Body of pancreas (tissue), 4 donors: ENCODE measurements at regions not wholly inside any gene's neighbourhood (a gene's known extent, or its start where the extent isn't known, plus 50 kb on each side); places are given as distances from the start of the nearest gene placed in this dataset.

ENCODE experiments used
- ATAC-seq: fragments of 150-250 bp; one replicate; pipeline ENCODE4 v1.9.1; 2016
- DNase-seq, 4 donors: peaks; one replicate each; pipeline ENCODE4 v3.0.0-alpha.2; 2019
- H3K27ac ChIP-seq, 4 donors: fragments of 200-600 bp; sonication (generic); 1 replicate in 3 of 4; 2 replicates in 1 of 4; pipeline versions ENCODE4 v1.5.1 to v1.6.1; 2016 to 2019; ENCODE audit warnings: mild to moderate bottlenecking in 1 of 4, mixed read lengths in 1 of 4, moderate library complexity in 1 of 4
- H3K27me3 ChIP-seq, 2 donors: fragments of 200-600 bp; sonication (generic); one replicate each; pipeline ENCODE4 v1.6.0; 2016; ENCODE audit warnings: mild to moderate bottlenecking in 1 of 2
- H3K36me3 ChIP-seq, 2 donors: fragments of 200-600 bp; sonication (generic); replicated peaks in 1 of 2; 2 replicates each; pipeline ENCODE4 v1.5.1; 2016; ENCODE audit warnings: low read depth in 2 of 2; ENCODE audit not compliant: insufficient read depth in 1 of 2
- H3K4me1 ChIP-seq: fragments of 200-600 bp; sonication (generic); one replicate; pipeline ENCODE4 v1.6.0; 2016
- H3K4me3 ChIP-seq, 2 donors: fragments of 200-600 bp; sonication (generic); 1 replicate in 1 of 2; 2 replicates in 1 of 2; pipeline ENCODE4 v1.5.1; 2016 to 2019
- H3K9me3 ChIP-seq, 3 donors: fragments of 200-600 bp; sonication (generic); 1 replicate in 2 of 3; 2 replicates in 1 of 3; pipeline ENCODE4 v1.5.1; 2016
- POLR2A ChIP-seq, 3 donors: fragments of 450-650 bp; IDR thresholded peaks; one replicate each; pipeline ENCODE4 v1.6.1; 2016; ENCODE audit warnings: antibody characterized with exemption in 3 of 3, mild to moderate bottlenecking in 2 of 3
- WGBS, 2 donors: methylation state at CpG; one replicate each; pipeline ENCODE4 v1.1.5; 2017; 5-methylcytosine and 5-hydroxymethylcytosine counted together
- intact Hi-C: fragments of 100-400 bp; cut with DNase I; formaldehyde crosslinking; loops from one replicate; pipeline ENCODE4 v1.15.1; 2023
- TF ChIP-seq, protein P1 (sequence below), 7 experiments: fragments of 450-650 bp in 4 of 7; fragments of 200-600 bp in 3 of 7; sonication (generic) in 3 of 7; IDR thresholded peaks; one replicate each; pipeline ENCODE4 v1.5.1; 2016 to 2019; ENCODE audit warnings: antibody characterized with exemption in 7 of 7

DNA sequence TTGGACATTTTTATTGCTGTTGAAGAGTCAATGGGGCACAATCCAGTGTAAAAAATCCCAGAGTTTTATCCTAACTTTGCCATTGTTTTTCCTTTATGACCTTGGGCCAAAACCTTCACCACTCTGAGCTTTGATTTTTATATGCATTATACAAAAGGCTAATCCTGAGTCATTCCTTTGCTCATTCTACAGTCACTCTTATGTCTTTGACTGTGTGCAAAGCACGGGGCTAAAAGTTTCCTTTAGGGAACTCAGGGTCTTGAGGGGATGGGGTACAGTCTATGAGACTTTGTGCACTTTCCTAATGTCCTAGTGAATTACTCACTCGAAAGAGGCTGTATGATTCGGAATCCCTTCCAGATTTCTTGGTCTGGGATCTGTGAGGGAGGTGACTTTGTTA, 543.2 kb upstream of the CAMK1G start:
- Histone ChIP-seq H3K9me3 (no peaks in the 10 kb centered on the region), H3K27ac (no peak overlapping the region), H3K4me1 (peaks cover 10% of the 10 kb centered on the region), H3K4me3 (no peak overlapping the region), H3K27me3 (no peaks in the 10 kb centered on the region), H3K36me3 (no peaks in the 10 kb centered on the region)
- no peak for ATAC-seq
- DNase-seq, result no peak
- TF ChIP-seq, protein P1, sequence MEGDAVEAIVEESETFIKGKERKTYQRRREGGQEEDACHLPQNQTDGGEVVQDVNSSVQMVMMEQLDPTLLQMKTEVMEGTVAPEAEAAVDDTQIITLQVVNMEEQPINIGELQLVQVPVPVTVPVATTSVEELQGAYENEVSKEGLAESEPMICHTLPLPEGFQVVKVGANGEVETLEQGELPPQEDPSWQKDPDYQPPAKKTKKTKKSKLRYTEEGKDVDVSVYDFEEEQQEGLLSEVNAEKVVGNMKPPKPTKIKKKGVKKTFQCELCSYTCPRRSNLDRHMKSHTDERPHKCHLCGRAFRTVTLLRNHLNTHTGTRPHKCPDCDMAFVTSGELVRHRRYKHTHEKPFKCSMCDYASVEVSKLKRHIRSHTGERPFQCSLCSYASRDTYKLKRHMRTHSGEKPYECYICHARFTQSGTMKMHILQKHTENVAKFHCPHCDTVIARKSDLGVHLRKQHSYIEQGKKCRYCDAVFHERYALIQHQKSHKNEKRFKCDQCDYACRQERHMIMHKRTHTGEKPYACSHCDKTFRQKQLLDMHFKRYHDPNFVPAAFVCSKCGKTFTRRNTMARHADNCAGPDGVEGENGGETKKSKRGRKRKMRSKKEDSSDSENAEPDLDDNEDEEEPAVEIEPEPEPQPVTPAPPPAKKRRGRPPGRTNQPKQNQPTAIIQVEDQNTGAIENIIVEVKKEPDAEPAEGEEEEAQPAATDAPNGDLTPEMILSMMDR (IDR thresholded peaks at IDR 0.05), result no peak
- no peak for TF ChIP-seq POLR2A (IDR thresholded peaks at IDR 0.05)
- intact Hi-C loops, result no loop called here
- WGBS, 2 donors, result 84 to 98% methylated on average over 3 of the region's 3 CpGs

DNA sequence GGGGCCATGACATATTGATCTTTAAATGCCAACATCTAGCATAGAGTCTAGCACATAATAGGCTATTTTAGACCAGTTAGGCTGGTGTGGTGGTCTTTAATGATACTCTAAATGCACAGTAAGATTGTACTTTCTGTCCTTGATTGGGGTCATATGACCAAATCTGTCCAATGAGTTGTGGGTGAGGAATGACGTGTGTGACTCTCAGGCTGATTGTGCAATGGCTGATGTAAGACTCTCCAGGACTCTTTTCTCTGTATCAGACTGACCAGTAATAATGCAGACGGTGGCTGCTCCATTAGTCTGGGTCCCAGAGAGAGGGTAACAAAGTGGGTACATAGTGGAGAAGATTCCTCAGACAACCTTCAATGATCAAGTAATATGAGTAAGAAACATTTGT, 541.6 kb upstream of the CAMK1G start:
- TF ChIP-seq, protein P1 (IDR thresholded peaks at IDR 0.05), result no peak
- no peak for TF ChIP-seq POLR2A (IDR thresholded peaks at IDR 0.05)
- ATAC-seq (no peak), DNase-seq (no peak)
- 62 to 83% methylated on average over 2 of the region's 2 CpGs for WGBS, 2 donors
- H3K9me3 ChIP-seq, result no peaks in the 10 kb centered on the region
- H3K4me1 ChIP-seq, result peaks cover 24% of the 10 kb centered on the region
- H3K27ac ChIP-seq, result no peak overlapping the region
- intact Hi-C loops, result no loop called here
- H3K4me3 ChIP-seq, result no peak overlapping the region
- H3K27me3 ChIP-seq, result no peaks in the 10 kb centered on the region
- H3K36me3 ChIP-seq, result no peaks in the 10 kb centered on the region

DNA sequence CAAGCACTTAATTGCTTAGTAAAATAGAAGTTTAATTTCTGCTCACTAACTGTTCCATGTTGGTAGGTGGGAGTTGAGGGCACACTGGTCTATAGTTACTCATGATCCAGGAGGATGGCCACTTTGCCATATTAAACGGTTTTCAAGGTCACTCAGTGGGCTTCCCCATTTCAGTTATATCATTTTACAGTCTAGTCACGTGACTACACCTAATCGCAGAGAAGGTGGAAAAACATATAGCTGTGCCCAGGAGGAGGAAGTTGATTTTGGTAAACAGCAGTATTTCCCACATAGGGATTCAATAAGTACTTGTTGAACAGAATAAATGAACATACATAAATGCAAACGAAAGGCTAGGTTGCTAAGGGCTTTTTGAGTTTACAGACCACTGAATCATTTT, 541.1 kb upstream of the CAMK1G start:
- Histone ChIP-seq H3K9me3 (no peaks in the 10 kb centered on the region), H3K4me1 (peaks cover 26% of the 10 kb centered on the region), H3K27me3 (no peaks in the 10 kb centered on the region), H3K4me3 (no peak overlapping the region), H3K27ac (no peak overlapping the region), H3K36me3 (no peaks in the 10 kb centered on the region)
- WGBS, 2 donors, result 45 to 52% methylated on average over 4 of the region's 4 CpGs
- ATAC-seq, result no peak
- DNase-seq, result no peak
- TF ChIP-seq, protein P1 (IDR thresholded peaks at IDR 0.05), result no peak
- TF ChIP-seq POLR2A (IDR thresholded peaks at IDR 0.05), result no peak
- intact Hi-C loops, result no loop called here

DNA sequence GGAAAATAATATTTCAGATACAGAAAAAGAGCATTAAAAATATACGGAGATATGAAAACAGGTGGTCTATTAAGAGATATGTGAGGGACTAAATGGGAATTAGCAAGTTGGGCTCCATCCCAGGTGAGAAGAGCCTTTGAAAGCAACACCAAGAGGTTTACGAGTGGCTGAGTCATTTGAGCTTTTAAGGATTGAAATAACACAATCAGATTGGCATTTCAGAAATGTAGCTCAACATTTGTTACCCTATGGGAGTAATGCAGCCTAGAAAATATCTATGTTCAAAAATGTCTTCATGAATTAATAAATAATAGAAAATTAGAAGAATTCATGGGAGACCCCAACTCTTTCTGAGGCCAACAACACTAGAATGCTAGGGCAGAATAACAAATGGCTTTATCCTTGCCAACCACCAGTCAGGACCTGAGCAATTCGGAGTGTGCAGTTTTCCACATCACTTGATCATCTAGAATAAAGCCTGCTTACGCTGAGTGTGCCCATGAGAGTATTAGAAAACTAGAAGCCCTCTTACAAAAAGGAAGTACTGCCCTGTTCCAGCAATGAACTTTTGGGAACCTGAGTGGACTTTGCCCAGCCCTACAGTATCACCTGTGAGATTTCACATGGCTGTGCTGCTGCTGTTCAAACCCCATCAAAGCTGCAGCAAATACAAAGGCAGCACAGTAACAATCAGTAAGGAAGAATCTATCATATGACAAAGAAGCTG, 538.0 kb upstream of the CAMK1G start:
- 30% methylated on average over 4 of the region's 4 CpGs for WGBS, 2 donors
- Histone ChIP-seq H3K4me3 (no peak overlapping the region), H3K27me3 (no peaks in the 10 kb centered on the region), H3K36me3 (no peaks in the 10 kb centered on the region), H3K4me1 (peaks cover 26% of the 10 kb centered on the region), H3K27ac (peak overlapping the region; percentile 29 to 88 (median 62)), H3K9me3 (no peaks in the 10 kb centered on the region)
- TF ChIP-seq, protein P1 (IDR thresholded peaks at IDR 0.05), result no peak
- no peak for TF ChIP-seq POLR2A (IDR thresholded peaks at IDR 0.05)
- ATAC-seq, result peak; percentile 94
- DNase-seq, result peak; percentile 76 to 87 (median 82)
- intact Hi-C loops, result no loop called here

DNA sequence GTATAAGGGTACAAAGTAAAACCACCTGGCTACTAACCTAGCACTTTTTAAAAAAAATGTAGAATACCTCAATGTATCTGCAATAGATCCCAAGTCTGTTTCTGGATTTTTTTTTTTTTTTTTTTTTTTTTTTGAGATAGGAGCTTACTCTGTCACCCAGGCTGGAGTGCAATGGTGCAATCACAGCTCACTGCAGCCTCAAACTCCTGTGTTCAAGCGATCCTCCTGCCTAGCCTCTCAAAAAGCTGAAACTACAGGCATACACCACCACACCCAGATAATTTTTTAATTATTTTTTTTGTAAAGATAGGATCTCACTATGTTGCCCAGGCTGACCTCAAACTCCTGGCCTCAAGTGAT, 537.5 kb upstream of the CAMK1G start:
- DNase-seq (peak in 3 of 4 donors; percentile 24 to 33 (median 29)), ATAC-seq (no peak)
- 21 to 24% methylated on average over 1 of the region's 1 CpG for WGBS, 2 donors
- Histone ChIP-seq H3K4me1 (peaks cover 26% of the 10 kb centered on the region), H3K36me3 (no peaks in the 10 kb centered on the region), H3K27ac (peak overlapping the region; percentile 29 to 88 (median 62)), H3K4me3 (no peak overlapping the region), H3K9me3 (no peaks in the 10 kb centered on the region), H3K27me3 (no peaks in the 10 kb centered on the region)
- intact Hi-C loops, result no loop called here
- TF ChIP-seq, protein P1 (IDR thresholded peaks at IDR 0.05), result no peak
- no peak for TF ChIP-seq POLR2A (IDR thresholded peaks at IDR 0.05)
